Central memory CD8-positive, alpha-beta T cell (primary cell): ENCODE measurements at regions not wholly inside any gene's neighbourhood (a gene's known extent, or its start where the extent isn't known, plus 50 kb on each side); places are given as distances from the start of the nearest gene placed in this dataset.
"Not testable (repeated sequence)": the region's sequence is repeated elsewhere in the genome, so short reads cannot be mapped to it uniquely, and the experiment has no call there.

Experiments
- ATAC-seq: fragments of 150-1000 bp; cut with Tn5 transposase; replicated peaks from 2 replicates; pipeline ENCODE4 v1.10.0; 2022; ENCODE audit warnings: mild to moderate bottlenecking, moderate FRiP score, moderate number of reproducible peaks; ENCODE audit not compliant: poor library complexity, severe bottlenecking; ENCODE audit errors: extremely low read depth
- DNase-seq, 2 donors: peaks; one replicate each; pipeline ENCODE4 v3.0.0; 2021; ENCODE audit warnings: low spot score in 2 of 2
- H3K27ac Mint-ChIP-seq: one replicate; pipeline ENCODE4 v1.8.0; 2022; ENCODE audit warnings: low read depth, mild to moderate bottlenecking, moderate library complexity, mixed read lengths
- H3K27me3 Mint-ChIP-seq: one replicate; pipeline ENCODE4 v1.8.0; 2022; ENCODE audit warnings: mixed read lengths
- H3K36me3 Mint-ChIP-seq: one replicate; pipeline ENCODE4 v1.8.0; 2022; ENCODE audit warnings: mild to moderate bottlenecking, moderate library complexity, mixed read lengths; ENCODE audit not compliant: insufficient read depth
- H3K4me1 Mint-ChIP-seq: one replicate; pipeline ENCODE4 v1.8.0; 2022; ENCODE audit warnings: mixed read lengths
- H3K4me3 Mint-ChIP-seq: one replicate; pipeline ENCODE4 v1.8.0; 2022; ENCODE audit warnings: mild to moderate bottlenecking, moderate library complexity, mixed read lengths
- H3K9me3 Mint-ChIP-seq: one replicate; pipeline ENCODE4 v1.8.0; 2022; ENCODE audit warnings: mixed read lengths

- Mint-ChIP-seq H3K4me3 (no peak overlapping the region), H3K9me3 (no peaks in the 10 kb centered on the region), H3K27ac (no peak overlapping the region), H3K36me3 (no peaks in the 10 kb centered on the region), H3K4me1 (no peaks in the 10 kb centered on the region), H3K27me3 (no peaks in the 10 kb centered on the region)
- DNase-seq (no peak), ATAC-seq (no peak)
Observed at GRCh38 chr10:2335626-2336025, 598.3 kb upstream of the ADARB2 start.

GRCh38 chr10:2334575-2334974 is 597.2 kb upstream of the ADARB2 start:
- ATAC-seq = no peak
- H3K4me1 Mint-ChIP-seq = no peaks in the 10 kb centered on the region

GRCh38 chr10:2329082-2329481 is 591.8 kb upstream of the ADARB2 start:
- Mint-ChIP-seq H3K9me3 (no peaks in the 10 kb centered on the region), H3K4me3 (no peak overlapping the region), H3K36me3 (no peaks in the 10 kb centered on the region)

More at GRCh38 chr10:2334575-2334974, 597.2 kb upstream of the ADARB2 start:
- H3K27ac Mint-ChIP-seq = no peak overlapping the region
- DNase-seq = no peak
- H3K27me3 Mint-ChIP-seq = no peaks in the 10 kb centered on the region
- H3K9me3 Mint-ChIP-seq = no peaks in the 10 kb centered on the region
- no peaks in the 10 kb centered on the region for H3K36me3 Mint-ChIP-seq
- no peak overlapping the region for H3K4me3 Mint-ChIP-seq

GRCh38 chr10:2326411-2326810 is 589.1 kb upstream of the ADARB2 start:
- Mint-ChIP-seq H3K36me3 (no peaks in the 10 kb centered on the region), H3K27ac (no peak overlapping the region), H3K27me3 (peaks cover 8% of the 10 kb centered on the region), H3K9me3 (no peaks in the 10 kb centered on the region), H3K4me3 (no peak overlapping the region), H3K4me1 (no peaks in the 10 kb centered on the region)
- no peak for ATAC-seq
- DNase-seq = no peak

More at GRCh38 chr10:2329082-2329481, 591.8 kb upstream of the ADARB2 start:
- no peak for DNase-seq
- no peak overlapping the region for H3K27ac Mint-ChIP-seq
- no peak for ATAC-seq
- H3K4me1 Mint-ChIP-seq = no peaks in the 10 kb centered on the region
- peaks cover 8% of the 10 kb centered on the region for H3K27me3 Mint-ChIP-seq

GRCh38 chr10:2315045-2315485 is 577.7 kb upstream of the ADARB2 start:
- H3K27ac Mint-ChIP-seq, H3K4me3 Mint-ChIP-seq, H3K4me1 Mint-ChIP-seq, DNase-seq, ATAC-seq, H3K36me3 Mint-ChIP-seq, H3K27me3 Mint-ChIP-seq: not testable (repeated sequence)
- peaks cover 11% of the 10 kb centered on the region for H3K9me3 Mint-ChIP-seq

GRCh38 chr10:2306081-2306480 is 568.8 kb upstream of the ADARB2 start:
- ATAC-seq (no peak), DNase-seq (no peak)
- no peak overlapping the region for H3K27ac Mint-ChIP-seq
- H3K9me3 Mint-ChIP-seq = peaks cover 11% of the 10 kb centered on the region
- H3K4me1 Mint-ChIP-seq = no peaks in the 10 kb centered on the region
- no peak overlapping the region for H3K4me3 Mint-ChIP-seq
- no peaks in the 10 kb centered on the region for H3K36me3 Mint-ChIP-seq
- no peaks in the 10 kb centered on the region for H3K27me3 Mint-ChIP-seq

DNA sequence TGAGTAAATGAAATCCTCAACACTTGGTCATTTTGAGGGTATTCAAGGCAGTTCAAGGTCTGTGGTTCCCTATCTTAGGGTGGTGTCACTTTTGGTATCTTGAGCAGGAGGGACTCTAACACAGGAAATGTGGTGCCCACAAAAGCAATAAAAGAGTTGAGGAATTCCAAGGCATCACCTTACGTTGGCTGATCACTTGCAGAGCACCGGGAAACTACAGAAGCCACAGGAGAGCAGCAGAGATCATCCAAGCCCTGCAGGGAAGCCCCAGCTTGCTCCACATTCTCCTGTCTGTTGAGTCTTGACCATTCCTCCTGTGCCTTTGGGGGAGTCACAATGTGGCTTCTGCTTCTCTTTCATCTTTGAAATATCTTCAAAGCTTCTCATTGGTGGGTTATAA is 565.8 kb upstream of the ADARB2 start:
- no peak for ATAC-seq
- H3K27ac Mint-ChIP-seq = no peak overlapping the region

DNA sequence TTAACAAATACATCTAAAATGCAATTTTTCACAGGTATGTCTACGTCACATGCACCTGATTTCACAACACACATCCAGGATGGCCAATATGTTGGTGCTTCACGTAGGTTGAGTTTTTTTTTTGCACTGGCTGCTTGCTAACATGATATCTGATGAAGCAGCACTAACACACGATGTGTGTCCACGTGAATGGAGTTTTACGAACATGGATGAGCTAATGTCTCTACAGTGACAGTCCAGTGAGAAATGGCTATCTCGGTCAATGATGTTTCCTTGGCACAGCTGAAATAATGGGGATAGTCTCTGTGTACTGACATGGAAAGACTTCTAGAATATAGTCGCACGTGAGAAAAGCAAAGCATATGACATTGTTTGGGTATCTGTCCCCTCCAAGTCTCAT is 563.9 kb upstream of the ADARB2 start:
- H3K27ac Mint-ChIP-seq = no peak overlapping the region
- H3K36me3 Mint-ChIP-seq = no peaks in the 10 kb centered on the region
- ATAC-seq (no peak), DNase-seq (no peak)
- no peaks in the 10 kb centered on the region for H3K4me1 Mint-ChIP-seq
- peaks cover 10% of the 10 kb centered on the region for H3K9me3 Mint-ChIP-seq
- H3K4me3 Mint-ChIP-seq = no peak overlapping the region
- H3K27me3 Mint-ChIP-seq = no peaks in the 10 kb centered on the region

More for the DNA sequence above, 565.8 kb upstream of the ADARB2 start:
- Mint-ChIP-seq H3K36me3 (no peaks in the 10 kb centered on the region), H3K9me3 (peaks cover 10% of the 10 kb centered on the region), H3K4me3 (no peak overlapping the region), H3K4me1 (no peaks in the 10 kb centered on the region), H3K27me3 (no peaks in the 10 kb centered on the region)
- no peak for DNase-seq

- no peaks in the 10 kb centered on the region for H3K27me3 Mint-ChIP-seq
- no peak overlapping the region for H3K4me3 Mint-ChIP-seq
- H3K27ac Mint-ChIP-seq = no peak overlapping the region
- no peak for ATAC-seq
- peaks cover 16% of the 10 kb centered on the region for H3K9me3 Mint-ChIP-seq
- DNase-seq = no peak
- no peaks in the 10 kb centered on the region for H3K4me1 Mint-ChIP-seq
- no peaks in the 10 kb centered on the region for H3K36me3 Mint-ChIP-seq
Observed at GRCh38 chr10:2300231-2300630, 562.9 kb upstream of the ADARB2 start.

- DNase-seq = no peak
- peaks cover 15% of the 10 kb centered on the region for H3K9me3 Mint-ChIP-seq
- H3K4me3 Mint-ChIP-seq = no peak overlapping the region
- H3K27me3 Mint-ChIP-seq = no peaks in the 10 kb centered on the region
- H3K36me3 Mint-ChIP-seq = no peaks in the 10 kb centered on the region
- no peak for ATAC-seq
- H3K4me1 Mint-ChIP-seq = no peaks in the 10 kb centered on the region
- no peak overlapping the region for H3K27ac Mint-ChIP-seq
Observed at GRCh38 chr10:2296179-2296891, 559.0 kb upstream of the ADARB2 start.

- Mint-ChIP-seq H3K9me3 (peaks cover 10% of the 10 kb centered on the region), H3K27me3 (peaks cover 6% of the 10 kb centered on the region), H3K4me1 (no peaks in the 10 kb centered on the region), H3K4me3 (no peak overlapping the region), H3K36me3 (no peaks in the 10 kb centered on the region), H3K27ac (no peak overlapping the region)
- DNase-seq (no peak), ATAC-seq (no peak)
Observed at GRCh38 chr10:2294739-2295138, 557.4 kb upstream of the ADARB2 start.

- DNase-seq = no peak
- H3K27ac Mint-ChIP-seq = no peak overlapping the region
- no peak overlapping the region for H3K4me3 Mint-ChIP-seq
- no peaks in the 10 kb centered on the region for H3K36me3 Mint-ChIP-seq
- H3K9me3 Mint-ChIP-seq = peaks cover 4% of the 10 kb centered on the region
- ATAC-seq = no peak
- H3K4me1 Mint-ChIP-seq = no peaks in the 10 kb centered on the region
- H3K27me3 Mint-ChIP-seq = peaks cover 1% of the 10 kb centered on the region
Observed at GRCh38 chr10:2284071-2284470, 546.7 kb upstream of the ADARB2 start.

GRCh38 chr10:2282202-2282601 is 544.9 kb upstream of the ADARB2 start:
- Mint-ChIP-seq H3K9me3 (peaks cover 4% of the 10 kb centered on the region), H3K4me1 (no peaks in the 10 kb centered on the region), H3K4me3 (no peak overlapping the region), H3K27ac (no peak overlapping the region), H3K36me3 (no peaks in the 10 kb centered on the region), H3K27me3 (no peaks in the 10 kb centered on the region)
- no peak for ATAC-seq
- DNase-seq = no peak
